H54 (cell line): ENCODE measurements at regions not wholly inside any gene's neighbourhood (a gene's known extent, or its start where the extent isn't known, plus 50 kb on each side); places are given as distances from the start of the nearest gene placed in this dataset.

Experiments used
- DNase-seq: peaks from one replicate; pipeline ENCODE4 v3.0.0; 2011; ENCODE audit warnings: low spot score, mixed read lengths; ENCODE audit not compliant: insufficient read length
- FAIRE-seq: peaks from 3 replicates; lab custom pipeline; 2011; peaks lifted over from hg19 to GRCh38; lab: Jason Lieb, UNC
- POLR2A ChIP-seq: IDR thresholded peaks from 2 replicates; pipeline ENCODE4 v1.6.1; 2011; ENCODE audit warnings: low read depth, mild to moderate bottlenecking, low read length

DNA sequence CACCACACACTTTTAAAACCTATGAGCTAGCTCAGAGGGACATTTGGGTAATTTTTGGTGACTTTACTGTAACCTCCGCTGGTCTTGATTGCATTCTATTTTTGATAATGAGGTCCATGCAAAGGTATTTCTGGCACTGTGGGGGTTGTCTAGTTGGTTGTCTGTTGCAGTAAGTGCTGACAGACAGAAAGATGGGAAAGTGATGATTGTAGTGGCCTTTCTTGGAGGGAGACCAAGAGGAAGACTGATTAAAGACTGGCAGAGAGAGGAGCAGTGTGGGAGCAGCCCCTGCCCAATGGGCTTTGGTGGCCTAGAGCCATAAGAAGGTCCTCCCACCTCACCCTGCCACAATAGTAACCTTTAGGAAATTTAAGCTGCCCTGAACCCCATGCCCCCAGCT, 173.4 kb upstream of the CTBP2 start:
- DNase-seq, result no peak
- no peak for TF ChIP-seq POLR2A
- FAIRE-seq, result no peak

DNA sequence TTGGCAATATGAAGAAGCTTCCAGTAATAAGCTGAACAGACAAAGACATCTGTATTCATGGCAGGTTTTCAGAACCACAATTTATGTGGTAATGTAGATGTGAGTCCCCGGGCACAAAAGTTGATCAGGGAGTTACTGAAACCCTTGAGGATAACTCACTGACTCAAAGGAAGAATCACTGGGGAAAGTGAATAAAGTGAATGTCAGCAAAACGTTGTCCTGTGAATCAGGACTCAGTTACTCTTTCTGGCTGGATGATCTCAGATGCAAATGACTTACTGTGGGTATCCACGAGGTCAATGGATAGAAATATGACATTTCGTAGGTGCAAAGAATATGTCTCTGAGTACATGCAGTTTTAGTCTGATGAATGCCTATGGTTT, 172.8 kb upstream of the CTBP2 start:
- FAIRE-seq (no peak), DNase-seq (no peak)
- no peak for TF ChIP-seq POLR2A

DNA sequence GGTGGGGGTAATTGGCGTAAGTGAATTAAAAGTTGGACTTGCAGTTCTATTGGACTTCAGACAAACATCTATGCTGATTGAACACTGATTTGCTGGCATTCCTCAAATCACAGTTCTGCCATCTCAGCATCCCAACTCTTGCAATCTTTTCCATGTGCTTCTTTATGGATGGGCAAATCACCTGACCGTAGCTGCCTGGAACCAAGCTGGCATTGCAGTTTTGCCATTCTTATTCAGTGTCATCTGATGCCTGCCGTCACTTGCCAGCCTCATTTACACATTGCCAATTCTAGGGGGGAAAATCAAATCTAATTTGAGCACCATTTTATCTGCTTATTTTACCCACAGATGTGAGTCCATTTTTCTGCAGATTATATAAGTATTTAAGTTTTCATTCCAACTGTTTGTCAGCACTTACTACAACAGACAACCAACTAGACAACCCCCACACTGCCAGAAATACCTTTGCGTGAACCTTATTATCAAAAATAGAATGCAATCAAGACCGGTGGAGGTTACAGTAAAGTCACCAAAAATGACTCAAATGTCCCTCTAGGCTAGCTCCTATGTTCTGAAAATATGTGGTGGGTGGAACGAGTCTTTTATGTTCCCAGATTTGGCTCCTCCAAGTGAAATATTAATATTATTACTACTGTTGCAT, 172.3 kb upstream of the CTBP2 start:
- no peak for FAIRE-seq

DNA sequence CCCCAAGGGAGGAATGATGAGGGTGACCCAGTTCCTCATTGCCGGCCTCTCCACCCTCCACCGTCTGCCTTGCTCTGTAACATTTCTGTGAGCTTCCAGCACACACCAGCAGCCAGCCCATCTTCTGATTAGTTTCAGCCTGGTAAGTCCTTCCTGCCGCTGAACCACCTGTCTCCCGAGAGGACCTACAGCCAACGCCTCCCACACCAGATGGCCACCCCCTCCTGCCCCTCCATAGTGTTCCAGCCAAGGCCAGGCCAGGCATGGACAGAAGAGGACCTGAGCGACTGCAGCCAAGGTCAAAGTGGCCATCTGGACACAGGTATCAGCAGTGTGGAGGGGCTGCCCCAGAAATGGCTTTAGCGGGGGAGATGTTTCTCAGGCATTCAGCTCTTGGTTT, 170.7 kb upstream of the CTBP2 start:
- FAIRE-seq (no peak), DNase-seq (no peak)
- TF ChIP-seq POLR2A, result no peak

More for the DNA sequence above, 172.3 kb upstream of the CTBP2 start:
- no peak for DNase-seq
- TF ChIP-seq POLR2A, result no peak

DNA sequence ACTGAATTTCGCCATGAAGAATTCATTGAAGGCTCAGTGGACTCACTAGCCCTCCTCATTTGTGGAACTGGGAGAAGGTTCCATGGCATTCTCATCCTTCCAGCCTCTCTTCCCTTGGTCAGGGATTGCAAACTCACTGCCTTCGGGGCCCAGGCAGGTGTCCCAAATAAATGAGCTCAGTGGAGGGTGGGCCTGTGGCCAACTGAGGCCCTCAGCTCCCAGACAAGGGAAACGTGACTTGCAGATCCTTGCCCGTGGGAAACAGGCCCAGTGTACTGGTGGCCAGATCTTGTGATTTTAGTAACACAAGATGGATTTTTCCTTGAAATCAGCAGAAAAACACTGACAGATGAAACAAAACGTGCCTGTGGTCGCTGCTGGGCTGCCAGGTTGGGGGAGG, 168.7 kb upstream of the CTBP2 start:
- no peak for TF ChIP-seq POLR2A
- FAIRE-seq (no peak), DNase-seq (no peak)

DNA sequence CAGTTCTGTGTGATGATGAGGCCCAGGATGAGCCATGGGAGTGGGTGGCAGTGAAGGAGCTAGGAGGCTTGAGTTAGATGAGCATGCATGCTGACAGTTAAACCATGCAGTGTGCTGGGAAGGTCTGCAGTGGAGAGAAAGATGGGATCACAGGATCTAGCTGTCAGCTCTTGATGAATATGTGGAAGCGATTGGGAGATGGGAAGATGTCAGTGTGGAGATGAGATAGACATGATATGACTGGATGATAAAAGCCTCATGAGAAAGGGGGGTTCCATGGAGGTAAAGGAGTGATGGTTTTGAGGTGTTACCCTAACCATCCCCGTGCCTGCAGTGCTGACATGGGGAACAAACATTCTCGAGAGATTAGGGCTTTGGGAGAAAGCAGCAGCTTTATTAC, 165.0 kb upstream of the CTBP2 start:
- no peak for FAIRE-seq
- TF ChIP-seq POLR2A, result no peak
- DNase-seq, result no peak

- FAIRE-seq, result no peak
- no peak for DNase-seq
- no peak for TF ChIP-seq POLR2A
These were observed 156.1 kb upstream of the CTBP2 start for GRCh38 chr10:125316436-125316835.

DNA sequence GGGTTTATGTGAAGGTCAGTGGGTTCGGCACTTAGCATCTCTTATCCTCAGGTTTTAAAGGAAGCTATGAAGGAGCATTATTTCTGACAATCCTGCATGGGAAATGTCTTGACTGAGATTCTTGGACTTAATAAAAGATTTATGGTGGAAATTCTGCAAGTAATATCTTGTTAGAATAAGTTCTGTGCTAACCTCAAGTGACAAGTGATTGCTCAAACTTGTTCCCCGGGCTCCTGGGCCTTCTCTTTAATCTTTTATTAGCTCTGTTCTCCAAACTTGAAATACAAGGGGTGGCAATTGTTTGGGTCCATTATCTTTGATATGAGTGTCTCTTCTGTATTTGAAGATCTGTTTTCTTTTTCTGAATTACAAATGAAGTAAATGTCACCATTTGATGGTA, 140.6 kb upstream of the CTBP2 start:
- no peak for TF ChIP-seq POLR2A
- no peak for DNase-seq
- no peak for FAIRE-seq

DNA sequence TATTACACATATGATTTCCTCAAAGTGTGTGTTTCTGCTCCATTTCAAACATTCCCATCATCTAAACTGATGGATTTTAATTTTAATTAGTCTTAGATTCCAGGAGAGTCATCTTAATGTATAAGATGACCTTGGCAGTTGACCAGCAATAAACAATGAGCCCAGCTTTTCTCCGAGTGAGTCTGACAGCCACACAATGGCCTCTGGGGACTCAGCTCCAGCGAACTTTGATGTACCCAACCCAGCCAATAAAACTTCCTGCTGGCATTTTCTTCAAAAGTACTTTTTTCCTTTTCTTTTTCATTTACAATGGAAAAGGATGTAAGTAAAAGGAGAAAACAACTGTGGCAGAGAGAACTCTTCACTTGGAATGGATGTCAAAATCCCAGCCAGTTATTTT, 139.1 kb upstream of the CTBP2 start:
- FAIRE-seq (no peak), DNase-seq (no peak)
- no peak for TF ChIP-seq POLR2A

DNA sequence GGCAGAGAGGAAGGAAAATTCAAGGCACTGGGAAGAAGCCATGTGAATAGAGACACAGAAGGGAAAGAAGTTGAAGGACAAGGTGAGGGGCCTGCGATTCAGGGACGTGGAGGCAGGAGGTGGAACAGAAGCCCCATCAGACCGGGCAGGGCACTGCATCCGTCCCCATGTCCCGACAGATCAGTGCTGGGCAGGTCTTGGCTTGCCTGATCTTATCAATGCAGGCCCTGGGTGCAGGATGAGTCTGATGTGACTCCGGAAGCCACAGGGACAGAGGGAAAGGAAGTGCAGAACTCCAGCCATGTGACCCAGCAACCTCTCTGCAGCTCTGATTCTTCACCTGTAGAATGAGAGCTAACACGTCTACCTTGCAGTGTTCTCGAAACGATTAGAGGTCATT, 136.2 kb upstream of the CTBP2 start:
- TF ChIP-seq POLR2A, result no peak
- DNase-seq, result no peak
- FAIRE-seq, result no peak

GRCh38 chr10:125294109-125294508, 133.7 kb upstream of the CTBP2 start:
- DNase-seq, result no peak
- no peak for FAIRE-seq

GRCh38 chr10:125291836-125292235, 131.5 kb upstream of the CTBP2 start:
- no peak for TF ChIP-seq POLR2A
- DNase-seq (no peak), FAIRE-seq (no peak)

More at GRCh38 chr10:125294109-125294508, 133.7 kb upstream of the CTBP2 start:
- TF ChIP-seq POLR2A, result no peak

DNA sequence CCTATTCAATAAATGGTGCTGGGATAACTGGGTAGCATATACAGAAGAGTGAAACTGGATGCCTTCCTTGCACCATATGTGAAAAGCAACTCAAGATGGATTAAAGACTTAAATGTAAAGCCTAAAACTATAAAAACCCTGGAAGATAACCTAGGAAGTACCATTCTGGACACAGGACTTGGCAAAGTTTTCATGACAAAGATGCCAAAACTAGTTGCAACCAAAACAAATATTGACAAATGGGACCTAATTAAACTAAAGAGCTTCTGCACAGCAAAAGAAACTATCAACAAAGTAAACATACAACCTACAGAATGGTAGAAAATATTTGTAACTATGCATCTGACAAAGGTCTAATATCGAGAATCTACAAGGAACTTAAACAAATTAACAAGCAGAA, 129.1 kb upstream of the CTBP2 start:
- no peak for TF ChIP-seq POLR2A
- FAIRE-seq, result no peak
- DNase-seq, result no peak

DNA sequence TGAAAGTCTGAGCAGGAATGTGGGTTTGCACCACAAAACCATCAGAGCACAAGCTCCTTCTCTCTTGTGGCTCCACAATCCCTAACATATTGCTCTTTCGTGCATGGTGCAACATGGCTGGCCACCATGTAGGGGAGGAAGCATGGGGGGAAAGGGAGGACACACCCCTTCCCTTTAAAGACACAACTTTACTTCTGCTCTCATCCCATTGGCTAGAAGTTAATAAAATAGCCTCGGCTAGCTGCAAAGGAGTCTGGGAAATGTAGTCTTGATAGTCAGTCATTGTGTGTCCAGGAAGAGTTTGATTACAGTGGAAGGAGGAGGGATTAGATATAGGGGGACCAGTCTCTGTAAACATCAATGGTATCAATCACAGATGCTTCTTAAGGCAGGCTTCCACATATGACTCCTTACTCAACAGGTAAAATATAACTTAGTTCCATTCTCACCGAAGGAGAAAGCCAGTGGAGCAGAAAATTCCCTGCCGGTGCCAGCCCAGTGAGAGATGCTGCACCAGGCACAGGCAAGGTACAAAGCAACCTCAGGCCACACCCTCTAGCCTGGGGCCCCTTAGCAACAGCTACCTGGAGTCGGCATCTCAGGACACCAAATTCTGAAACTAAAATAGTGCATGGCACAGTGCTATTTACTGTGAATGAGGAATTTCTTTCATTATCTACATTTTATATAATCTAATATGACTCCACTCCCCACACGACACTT, 124.7 kb upstream of the CTBP2 start:
- no peak for TF ChIP-seq POLR2A
- FAIRE-seq (no peak), DNase-seq (no peak)

GRCh38 chr10:125283836-125284614, 123.7 kb upstream of the CTBP2 start:
- no peak for FAIRE-seq
- no peak for DNase-seq
- TF ChIP-seq POLR2A, result no peak
